HS-27A (cell line): ENCODE measurements at regions not wholly inside any gene's neighbourhood (a gene's known extent, or its start where the extent isn't known, plus 50 kb on each side); places are given as distances from the start of the nearest gene placed in this dataset.

Experiments used
- DNase-seq: peaks from one replicate; pipeline ENCODE4 v3.0.0-alpha.2; 2012; ENCODE audit warnings: low read depth, missing footprints

GRCh38 chr3:5270666-5271371 lies 83.3 kb downstream of the EDEM1 start:
- DNase-seq = no peak

GRCh38 chr3:5271372-5271683 lies 83.8 kb downstream of the EDEM1 start:
- DNase-seq = no peak

- no peak for DNase-seq
Observed at GRCh38 chr3:5272387-5272786, 84.9 kb downstream of the EDEM1 start.

- no peak for DNase-seq
Observed at GRCh38 chr3:5274091-5274490, 86.6 kb downstream of the EDEM1 start.

- no peak for DNase-seq
Observed at GRCh38 chr3:5275529-5275928, 88.0 kb downstream of the EDEM1 start.

- DNase-seq = no peak
Observed at GRCh38 chr3:5276934-5277333, 89.4 kb downstream of the EDEM1 start.

- DNase-seq = no peak
Observed at GRCh38 chr3:5277612-5278236, 90.2 kb downstream of the EDEM1 start.

- no peak for DNase-seq
Observed at GRCh38 chr3:5278666-5279065, 91.2 kb downstream of the EDEM1 start.

GRCh38 chr3:5282703-5283102 lies 95.2 kb downstream of the EDEM1 start:
- DNase-seq = no peak

- DNase-seq = no peak
Observed at GRCh38 chr3:5285439-5285838, 97.9 kb downstream of the EDEM1 start.

GRCh38 chr3:5290915-5291314 lies 103.4 kb downstream of the EDEM1 start:
- DNase-seq = no peak

GRCh38 chr3:5292512-5292911 lies 105.0 kb downstream of the EDEM1 start:
- no peak for DNase-seq

- no peak for DNase-seq
Observed at GRCh38 chr3:5293207-5293606, 105.7 kb downstream of the EDEM1 start.

- no peak for DNase-seq
Observed at GRCh38 chr3:5294356-5294755, 106.8 kb downstream of the EDEM1 start.

GRCh38 chr3:5295191-5295690 lies 107.7 kb downstream of the EDEM1 start:
- no peak for DNase-seq

GRCh38 chr3:5296362-5296761 lies 108.9 kb downstream of the EDEM1 start:
- DNase-seq = no peak

GRCh38 chr3:5297895-5298294 lies 110.4 kb downstream of the EDEM1 start:
- no peak for DNase-seq

GRCh38 chr3:5298453-5298852 lies 110.9 kb downstream of the EDEM1 start:
- DNase-seq = no peak

GRCh38 chr3:5299161-5299560 lies 111.7 kb downstream of the EDEM1 start:
- DNase-seq = no peak

GRCh38 chr3:5300638-5301037 lies 113.1 kb downstream of the EDEM1 start:
- no peak for DNase-seq

- no peak for DNase-seq
Observed at GRCh38 chr3:5301651-5302297, 114.3 kb downstream of the EDEM1 start.

- DNase-seq = no peak
Observed at GRCh38 chr3:5302661-5303060, 115.2 kb downstream of the EDEM1 start.

GRCh38 chr3:5304188-5304587 lies 116.7 kb downstream of the EDEM1 start:
- DNase-seq = no peak
